A549 (cell line): ENCODE measurements at regions not wholly inside any gene's neighbourhood (a gene's known extent, or its start where the extent isn't known, plus 50 kb on each side); places are given as distances from the start of the nearest gene placed in this dataset.

Experiments used
- CHD4 ChIP-seq: fragments of 200-600 bp; sonication (generic); IDR thresholded peaks from 2 replicates; pipeline ENCODE4 v1.6.1; 2016; ENCODE audit warnings: antibody characterized with exemption, mild to moderate bottlenecking, borderline replicate concordance
- EP300 ChIP-seq, 2 experiments: fragments of >200 bp; sonication (Bioruptor Twin); formaldehyde crosslinking; IDR thresholded peaks; 2 replicates in 1 of 2; 3 replicates in 1 of 2; pipeline ENCODE4 v1.6.1; 2016 to 2017
- GATA3 ChIP-seq: IDR thresholded peaks from 2 replicates; pipeline ENCODE4 v1.6.1; 2012; ENCODE audit warnings: borderline replicate concordance
- HDAC2 ChIP-seq: fragments of 200-600 bp; sonication (generic); IDR thresholded peaks from 2 replicates; pipeline ENCODE4 v1.6.1; 2016
- JUNB ChIP-seq: fragments of >200 bp; sonication (Bioruptor Twin); formaldehyde crosslinking; IDR thresholded peaks from 2 replicates; pipeline ENCODE4 v1.6.1; 2016
- KDM1A ChIP-seq: fragments of 200-600 bp; sonication (generic); IDR thresholded peaks from 2 replicates; pipeline ENCODE4 v1.6.1; 2016; ENCODE audit warnings: low read depth, mild to moderate bottlenecking
- MYC ChIP-seq: IDR thresholded peaks from 2 replicates; pipeline ENCODE4 v1.6.1; 2012; ENCODE audit warnings: mild to moderate bottlenecking, inconsistent platforms, low read length, improper control_type of control experiment, borderline replicate concordance
- NR3C1 ChIP-seq: fragments of >200 bp; sonication (Bioruptor Twin); formaldehyde crosslinking; IDR thresholded peaks from 3 replicates; pipeline ENCODE4 v1.6.1; 2017
- POLR2A ChIP-seq: IDR thresholded peaks from 2 replicates; pipeline ENCODE4 v1.6.1; 2012; ENCODE audit warnings: mild to moderate bottlenecking, low read length
- RAD21 ChIP-seq, 2 experiments: fragments of >200 bp in 1 of 2; sonication (Bioruptor Twin) in 1 of 2; formaldehyde crosslinking in 1 of 2; IDR thresholded peaks in 1 of 2; conservative IDR thresholded peaks in 1 of 2; 2 replicates in 1 of 2; 3 replicates in 1 of 2; pipeline ENCODE4 v1.6.1; 2012 to 2018; ENCODE audit warnings: inconsistent platforms in 1 of 2
- SREBF2 ChIP-seq: fragments of 450-650 bp; IDR thresholded peaks from 2 replicates; pipeline ENCODE4 v1.6.1; 2014; ENCODE audit warnings: mild to moderate bottlenecking, moderate library complexity
- TF ChIP-seq, protein P1 (sequence below): fragments of >200 bp; sonication (Bioruptor Twin); formaldehyde crosslinking; IDR thresholded peaks from 3 replicates; pipeline ENCODE4 v1.5.1; 2016
- TF ChIP-seq, protein P2 (sequence below): fragments of >200 bp; sonication (Bioruptor Twin); formaldehyde crosslinking; IDR thresholded peaks from 3 replicates; pipeline ENCODE4 v1.6.1; 2016

DNA sequence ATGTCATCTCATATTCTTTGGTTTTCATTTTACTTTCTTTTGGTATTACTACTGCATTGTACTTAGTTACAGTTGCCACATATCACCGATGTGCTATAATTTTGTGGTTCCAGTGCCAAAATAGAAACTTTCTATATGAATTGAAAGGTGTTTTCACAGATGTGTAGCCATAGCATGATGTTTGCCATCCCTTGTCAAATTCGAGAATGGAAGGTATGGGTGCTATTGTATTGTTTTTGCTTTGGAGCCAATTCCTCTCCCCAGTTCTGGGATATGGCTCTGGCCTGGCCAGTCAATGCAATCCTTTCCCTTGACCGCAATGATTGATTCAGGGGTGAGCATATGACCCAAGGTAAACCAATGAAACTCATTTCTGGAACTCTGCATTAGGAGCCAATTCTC lies 86.2 kb upstream of the RPS6KA3 start:
- TF ChIP-seq, protein P1, sequence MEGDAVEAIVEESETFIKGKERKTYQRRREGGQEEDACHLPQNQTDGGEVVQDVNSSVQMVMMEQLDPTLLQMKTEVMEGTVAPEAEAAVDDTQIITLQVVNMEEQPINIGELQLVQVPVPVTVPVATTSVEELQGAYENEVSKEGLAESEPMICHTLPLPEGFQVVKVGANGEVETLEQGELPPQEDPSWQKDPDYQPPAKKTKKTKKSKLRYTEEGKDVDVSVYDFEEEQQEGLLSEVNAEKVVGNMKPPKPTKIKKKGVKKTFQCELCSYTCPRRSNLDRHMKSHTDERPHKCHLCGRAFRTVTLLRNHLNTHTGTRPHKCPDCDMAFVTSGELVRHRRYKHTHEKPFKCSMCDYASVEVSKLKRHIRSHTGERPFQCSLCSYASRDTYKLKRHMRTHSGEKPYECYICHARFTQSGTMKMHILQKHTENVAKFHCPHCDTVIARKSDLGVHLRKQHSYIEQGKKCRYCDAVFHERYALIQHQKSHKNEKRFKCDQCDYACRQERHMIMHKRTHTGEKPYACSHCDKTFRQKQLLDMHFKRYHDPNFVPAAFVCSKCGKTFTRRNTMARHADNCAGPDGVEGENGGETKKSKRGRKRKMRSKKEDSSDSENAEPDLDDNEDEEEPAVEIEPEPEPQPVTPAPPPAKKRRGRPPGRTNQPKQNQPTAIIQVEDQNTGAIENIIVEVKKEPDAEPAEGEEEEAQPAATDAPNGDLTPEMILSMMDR: no peak
- TF ChIP-seq NR3C1 (no peak), KDM1A (no peak), POLR2A (no peak), HDAC2 (no peak), CHD4 (no peak), RAD21 (conservative IDR thresholded peaks at IDR 0.05 in 1 of 2, IDR thresholded peaks at IDR 0.05 in 1 of 2) (no peak), GATA3 (no peak), SREBF2 (no peak), JUNB (no peak), EP300 (IDR thresholded peaks at IDR 0.05) (no peak), MYC (no peak)
- TF ChIP-seq, protein P2, sequence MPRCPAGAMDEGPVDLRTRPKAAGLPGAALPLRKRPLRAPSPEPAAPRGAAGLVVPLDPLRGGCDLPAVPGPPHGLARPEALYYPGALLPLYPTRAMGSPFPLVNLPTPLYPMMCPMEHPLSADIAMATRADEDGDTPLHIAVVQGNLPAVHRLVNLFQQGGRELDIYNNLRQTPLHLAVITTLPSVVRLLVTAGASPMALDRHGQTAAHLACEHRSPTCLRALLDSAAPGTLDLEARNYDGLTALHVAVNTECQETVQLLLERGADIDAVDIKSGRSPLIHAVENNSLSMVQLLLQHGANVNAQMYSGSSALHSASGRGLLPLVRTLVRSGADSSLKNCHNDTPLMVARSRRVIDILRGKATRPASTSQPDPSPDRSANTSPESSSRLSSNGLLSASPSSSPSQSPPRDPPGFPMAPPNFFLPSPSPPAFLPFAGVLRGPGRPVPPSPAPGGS: no peak
